Spinal cord (tissue), 9 donors: ENCODE measurements at regions not wholly inside any gene's neighbourhood (a gene's known extent, or its start where the extent isn't known, plus 50 kb on each side); places are given as distances from the start of the nearest gene placed in this dataset.

Experiments
- DNase-seq, 6 donors: peaks; one replicate each; pipeline versions ENCODE4 v3.0.0 to v3.0.0-alpha.2; 2013 to 2015; ENCODE audit warnings: low spot score in 6 of 6, low read depth in 4 of 6
- H3K27ac ChIP-seq: one replicate; pipeline ENCODE4 v1.5.1; 2013; ENCODE audit warnings: low read depth, low read length, control low read depth
- H3K27me3 ChIP-seq: one replicate; pipeline ENCODE4 v1.6.1; 2013; ENCODE audit warnings: low read length; ENCODE audit not compliant: control insufficient read depth, insufficient read depth
- H3K36me3 ChIP-seq: one replicate; pipeline ENCODE4 v1.6.1; 2013; ENCODE audit warnings: low read length; ENCODE audit not compliant: control insufficient read depth, insufficient read depth
- H3K4me1 ChIP-seq: one replicate; pipeline ENCODE4 v1.6.1; 2013; ENCODE audit warnings: low read length; ENCODE audit not compliant: control insufficient read depth, insufficient read depth
- H3K4me3 ChIP-seq: one replicate; pipeline ENCODE4 v1.5.1; 2013; ENCODE audit warnings: low read depth, low read length, control low read depth
- H3K9me3 ChIP-seq: one replicate; pipeline ENCODE4 v1.6.1; 2013; ENCODE audit warnings: low read length; ENCODE audit not compliant: control insufficient read depth, insufficient read depth
- WGBS: methylation state at CpG from one replicate; pipeline ENCODE4 v1.1.5; 2013; ENCODE audit warnings: missing lambda C conversion rate; ENCODE audit not compliant: insufficient coverage; 5-methylcytosine and 5-hydroxymethylcytosine counted together
- donor health status: healthy.

- no peaks in the 10 kb centered on the region for H3K27me3 ChIP-seq
- no peaks in the 10 kb centered on the region for H3K4me1 ChIP-seq
- H3K27ac ChIP-seq = no peak overlapping the region
- H3K9me3 ChIP-seq = no peaks in the 10 kb centered on the region
- no peaks in the 10 kb centered on the region for H3K36me3 ChIP-seq
- H3K4me3 ChIP-seq = no peak overlapping the region
- DNase-seq = no peak
Measured at GRCh38 chr2:150791567-150791966, 304.1 kb upstream of the RND3 start.

DNA sequence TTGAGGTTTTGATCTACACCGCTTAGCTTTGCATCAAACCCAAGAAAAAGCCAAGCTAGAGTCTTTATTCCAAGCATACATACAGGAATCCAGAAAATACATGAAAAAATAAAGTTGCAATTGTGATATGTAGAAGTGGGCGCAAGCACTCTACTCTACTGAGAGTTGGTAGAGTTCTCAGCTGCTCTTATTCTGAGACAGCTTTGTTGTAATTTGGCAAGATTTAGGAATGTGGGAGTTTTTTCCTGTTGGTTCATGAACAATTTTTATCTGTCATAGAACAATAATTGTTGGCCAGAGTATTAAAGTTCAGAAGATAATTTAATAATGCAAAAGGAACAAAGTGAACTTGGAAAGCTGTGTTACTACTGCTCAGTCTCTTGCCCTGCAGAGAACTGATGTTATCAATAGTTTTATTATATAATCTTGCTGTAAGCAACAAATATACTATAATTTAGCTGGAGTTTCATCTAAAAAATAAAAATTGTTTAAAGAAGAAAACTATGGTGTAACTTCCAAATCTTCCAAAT lies 302.0 kb upstream of the RND3 start:
- no CpG with 5 or more reads among the region's 2 CpGs for WGBS
- no peaks in the 10 kb centered on the region for H3K4me1 ChIP-seq

DNA sequence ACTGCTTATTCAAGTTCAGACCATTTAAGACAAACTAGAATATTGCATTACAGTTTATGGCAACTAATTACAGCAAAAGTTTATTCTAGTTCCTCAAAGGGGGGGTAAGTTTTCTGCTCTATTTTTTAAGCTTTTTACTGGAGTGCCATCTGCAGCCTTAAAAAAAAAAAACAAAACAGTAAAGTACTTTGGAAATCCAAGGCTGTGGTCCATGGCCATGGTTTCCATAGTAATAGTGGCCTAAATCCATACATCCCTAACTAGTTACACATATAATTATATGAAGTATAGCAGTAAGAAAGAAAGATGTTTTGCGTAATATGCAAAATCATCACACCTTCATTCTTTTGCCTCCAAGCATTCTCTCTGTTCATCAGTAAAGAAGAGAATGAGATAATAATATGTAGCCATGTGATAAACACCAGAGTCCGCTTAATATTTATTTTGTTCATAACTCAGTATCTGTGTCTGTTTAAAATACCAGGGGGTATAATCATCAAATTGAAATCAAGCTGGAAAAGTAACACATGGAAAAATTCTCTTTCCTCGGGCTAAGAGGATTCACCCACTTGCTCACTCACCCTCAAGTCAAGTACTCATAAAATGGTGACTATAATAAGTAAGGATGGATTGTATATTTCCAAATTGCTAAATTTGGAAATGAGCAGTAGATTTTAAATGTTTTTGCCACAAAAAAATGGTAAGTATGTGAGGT lies 301.1 kb upstream of the RND3 start:
- H3K4me3 ChIP-seq = no peak overlapping the region
- no peaks in the 10 kb centered on the region for H3K27me3 ChIP-seq
- H3K9me3 ChIP-seq = no peaks in the 10 kb centered on the region
- no peaks in the 10 kb centered on the region for H3K36me3 ChIP-seq
- DNase-seq = peak in 1 of 6 donors; percentile 80
- H3K27ac ChIP-seq = no peak overlapping the region
- no peaks in the 10 kb centered on the region for H3K4me1 ChIP-seq
- no CpG with 5 or more reads among the region's 3 CpGs for WGBS

More for the DNA sequence above, 302.0 kb upstream of the RND3 start:
- Histone ChIP-seq H3K4me3 (no peak overlapping the region), H3K9me3 (no peaks in the 10 kb centered on the region), H3K27me3 (no peaks in the 10 kb centered on the region), H3K36me3 (no peaks in the 10 kb centered on the region), H3K27ac (no peak overlapping the region)
- no peak for DNase-seq

DNA sequence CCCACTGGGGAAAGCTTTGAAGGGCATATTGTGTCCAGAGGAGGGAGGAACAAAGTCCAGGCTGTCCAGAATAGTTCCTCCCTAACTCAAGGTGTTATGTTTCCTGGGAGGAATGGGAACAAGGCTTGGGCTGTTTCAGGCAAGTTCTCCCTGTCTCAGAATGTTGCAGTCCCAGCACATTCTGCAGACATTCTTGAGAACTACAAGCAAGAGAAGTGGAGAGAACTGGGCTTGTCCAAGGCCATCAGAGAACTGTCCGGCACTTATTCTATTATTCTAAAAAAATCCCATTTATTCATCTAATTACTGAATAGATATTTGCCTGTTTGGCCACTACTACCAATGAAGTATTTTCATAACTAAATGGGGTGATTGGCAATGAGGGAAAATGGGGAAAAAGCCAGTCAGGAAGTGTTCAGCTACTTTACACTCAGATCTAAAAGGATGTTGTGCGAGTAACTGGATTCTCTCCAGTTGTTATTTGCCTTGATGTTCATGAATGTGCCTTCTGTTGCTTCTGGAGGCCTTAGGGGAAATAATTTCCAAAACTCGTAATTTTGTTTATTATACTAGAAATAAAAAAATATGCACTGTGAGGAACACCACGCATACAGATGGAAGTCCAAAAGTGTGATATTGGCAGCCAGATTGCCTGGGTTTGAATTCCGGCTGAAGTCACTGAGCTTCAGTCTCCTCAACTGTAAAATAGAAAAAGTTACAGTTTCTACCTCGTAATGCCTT lies 300.1 kb upstream of the RND3 start:
- Histone ChIP-seq H3K27ac (no peak overlapping the region), H3K4me1 (no peaks in the 10 kb centered on the region), H3K4me3 (no peak overlapping the region), H3K36me3 (no peaks in the 10 kb centered on the region), H3K27me3 (no peaks in the 10 kb centered on the region), H3K9me3 (no peaks in the 10 kb centered on the region)
- 80% methylated on average over 1 of the region's 6 CpGs for WGBS
- peak in 1 of 6 donors; percentile 62 for DNase-seq

- Histone ChIP-seq H3K9me3 (no peaks in the 10 kb centered on the region), H3K27me3 (no peaks in the 10 kb centered on the region), H3K4me3 (no peak overlapping the region), H3K4me1 (no peaks in the 10 kb centered on the region), H3K27ac (no peak overlapping the region), H3K36me3 (no peaks in the 10 kb centered on the region)
- no peak for DNase-seq
- 63% methylated on average over 3 of the region's 3 CpGs for WGBS
Measured at GRCh38 chr2:150784389-150784788, 296.9 kb upstream of the RND3 start.

- WGBS = 95% methylated on average over 2 of the region's 4 CpGs
- no peaks in the 10 kb centered on the region for H3K4me1 ChIP-seq
- DNase-seq = no peak
- H3K27ac ChIP-seq = no peak overlapping the region
- no peak overlapping the region for H3K4me3 ChIP-seq
- H3K27me3 ChIP-seq = no peaks in the 10 kb centered on the region
- no peaks in the 10 kb centered on the region for H3K36me3 ChIP-seq
- no peaks in the 10 kb centered on the region for H3K9me3 ChIP-seq
Measured at GRCh38 chr2:150783896-150784295, 296.4 kb upstream of the RND3 start.

- Histone ChIP-seq H3K4me1 (no peaks in the 10 kb centered on the region), H3K4me3 (no peak overlapping the region)
- WGBS = 39% methylated on average over 3 of the region's 3 CpGs
Measured at GRCh38 chr2:150783015-150783414, 295.5 kb upstream of the RND3 start.

DNA sequence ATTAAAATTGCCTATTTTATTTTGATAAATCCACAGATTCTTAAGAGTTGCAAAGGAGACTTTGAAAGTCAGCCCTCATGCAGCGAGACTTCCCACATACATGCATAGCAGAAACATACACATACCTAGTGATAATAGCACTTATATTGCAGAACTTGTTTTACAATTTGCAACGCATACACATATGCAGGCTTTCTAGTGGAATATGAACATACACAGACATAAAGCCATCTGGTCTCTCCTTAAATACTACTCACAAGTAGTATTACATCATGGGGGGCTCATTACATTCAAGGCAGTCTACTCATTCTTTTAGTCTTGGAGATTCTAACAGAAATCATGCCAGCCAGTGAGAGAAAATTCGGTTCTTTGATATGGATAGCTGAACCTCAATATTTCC lies 295.1 kb upstream of the RND3 start:
- Histone ChIP-seq H3K36me3 (no peaks in the 10 kb centered on the region), H3K4me3 (no peak overlapping the region), H3K27ac (no peak overlapping the region), H3K27me3 (no peaks in the 10 kb centered on the region), H3K9me3 (no peaks in the 10 kb centered on the region), H3K4me1 (no peaks in the 10 kb centered on the region)
- 80% methylated on average over 1 of the region's 3 CpGs for WGBS
- peak in 2 of 6 donors; percentile 46 to 74 for DNase-seq

More at GRCh38 chr2:150783015-150783414, 295.5 kb upstream of the RND3 start:
- H3K9me3 ChIP-seq = no peaks in the 10 kb centered on the region
- H3K27ac ChIP-seq = no peak overlapping the region
- H3K36me3 ChIP-seq = no peaks in the 10 kb centered on the region
- DNase-seq = peak in 2 of 6 donors; percentile 66 to 79
- H3K27me3 ChIP-seq = no peaks in the 10 kb centered on the region

DNA sequence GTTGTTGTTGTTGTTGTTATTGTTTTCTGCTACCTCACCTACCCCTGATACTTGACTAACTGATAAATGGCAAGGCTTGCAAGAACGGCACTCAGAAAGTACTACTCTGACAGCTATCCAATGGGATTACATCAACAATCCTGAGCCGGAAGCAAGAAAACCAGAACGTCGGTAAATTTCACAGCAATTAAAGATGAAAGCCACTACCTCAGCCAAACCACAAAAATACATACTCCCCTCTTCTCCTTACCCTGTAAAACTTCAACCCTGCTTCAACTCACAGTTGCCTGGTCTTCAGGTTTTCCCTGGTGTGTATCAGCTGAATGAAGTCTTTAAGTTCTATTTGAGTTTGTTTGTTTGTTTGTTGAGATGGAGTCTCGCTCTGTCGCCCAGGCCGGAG lies 293.7 kb upstream of the RND3 start:
- H3K9me3 ChIP-seq = no peaks in the 10 kb centered on the region
- no peaks in the 10 kb centered on the region for H3K4me1 ChIP-seq
- no peaks in the 10 kb centered on the region for H3K36me3 ChIP-seq
- no peak overlapping the region for H3K27ac ChIP-seq
- no peak for DNase-seq
- H3K4me3 ChIP-seq = no peak overlapping the region
- WGBS = 60% methylated on average over 4 of the region's 7 CpGs
- H3K27me3 ChIP-seq = no peaks in the 10 kb centered on the region

GRCh38 chr2:150778828-150779227 lies 291.4 kb upstream of the RND3 start:
- 57% methylated on average over 1 of the region's 1 CpG for WGBS
- DNase-seq = peak in 2 of 6 donors; percentile 11 to 16

More at GRCh38 chr2:150778828-150779227, 291.4 kb upstream of the RND3 start:
- no peaks in the 10 kb centered on the region for H3K4me1 ChIP-seq
- no peak overlapping the region for H3K4me3 ChIP-seq
- H3K9me3 ChIP-seq = no peaks in the 10 kb centered on the region
- no peaks in the 10 kb centered on the region for H3K36me3 ChIP-seq
- no peak overlapping the region for H3K27ac ChIP-seq
- no peaks in the 10 kb centered on the region for H3K27me3 ChIP-seq
